ENCODE measurements at regions not wholly inside any gene's neighbourhood (a gene's known extent, or its start where the extent isn't known, plus 50 kb on each side); places are given as distances from the start of the nearest gene placed in this dataset.

- intact Hi-C loops (cut with micrococcal nuclease) = no loop called here
- no peak overlapping the region for H3K27ac ChIP-seq (ENCODE audit: low read depth, low read length)
These were observed 334.9 kb upstream of the JARID2 start for GRCh38 chr6:14910692-14911547.

DNA sequence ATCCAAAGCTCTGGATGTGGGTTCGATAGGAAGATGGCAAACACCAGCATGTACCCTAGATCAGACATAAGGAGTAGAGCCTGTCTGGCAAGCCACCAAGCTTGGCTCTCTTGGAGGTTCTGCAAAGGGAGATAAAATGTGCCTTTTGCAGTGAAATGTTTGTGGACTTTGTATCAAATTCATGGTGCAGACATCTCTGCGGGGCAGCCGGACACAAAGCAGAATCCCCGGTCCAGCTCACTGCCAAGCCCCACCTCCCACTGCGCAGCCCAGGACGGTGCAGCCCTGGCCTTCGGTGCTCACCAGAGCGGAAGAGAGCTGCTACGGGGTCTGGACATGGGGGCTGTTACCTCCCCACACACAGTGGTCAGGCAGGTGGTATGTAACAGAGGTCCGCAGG lies 333.6 kb upstream of the JARID2 start:
- ChIA-PET CTCF (no interaction called here), POLR2A (interaction anchor here (0.6 kb wide), 1 partner anchor 1577 kb away, joined by 4 read pairs; no protein-coding TSS in a partner anchor), RAD21 (ENCODE audit: low non-redundant PET in 1 of 2, low total read pairs in 2 of 2, uncharacterized antibody in 2 of 2, unreplicated experiment in 2 of 2) (no interaction called here)
- ATAC-seq (no peak), DNase-seq (ENCODE audit: low read depth, low spot score) (no peak)
- Histone ChIP-seq H3K9me2 (ENCODE audit: insufficient read depth) (no peaks in the 10 kb centered on the region), H2AFZ (ENCODE audit: low read depth, low read length, poor library complexity, severe bottlenecking) (no peak overlapping the region), H3K4me2 (ENCODE audit: low read length) (no peak overlapping the region), H4K20me1 (ENCODE audit: insufficient read depth) (no peaks in the 10 kb centered on the region), H3K4me1 (ENCODE audit: control insufficient read depth in 1 of 2, insufficient read depth in 2 of 2, low read length in 2 of 2) (no peaks in the 10 kb centered on the region), H3K79me2 (ENCODE audit: insufficient read depth, low read length) (no peaks in the 10 kb centered on the region), H3K4me3 (replicated peaks in 1 of 2; ENCODE audit: low read depth in 1 of 2, low read length in 2 of 2) (no peak overlapping the region), H3K36me3 (ENCODE audit: control insufficient read depth in 1 of 2, insufficient read depth in 2 of 2, low read length in 2 of 2) (no peaks in the 10 kb centered on the region), H3K9me3 (ENCODE audit: control insufficient read depth in 1 of 2, insufficient read depth in 1 of 2, low read depth in 1 of 2, low read length in 2 of 2) (no peaks in the 10 kb centered on the region), H3K27ac (ENCODE audit: low read depth, low read length) (no peak overlapping the region), H3K9ac (ENCODE audit: low read length) (no peak overlapping the region), H3K27me3 (ENCODE audit: insufficient read depth, low read length) (no peaks in the 10 kb centered on the region)
- BruUV-seq (replicated peaks) = no TSS peak
- intact Hi-C loops (cut with micrococcal nuclease) = no loop called here
- TF ChIP-seq POLR2A (IDR thresholded peaks at IDR 0.05; ENCODE audit: borderline replicate concordance, extremely low read depth, insufficient read depth, insufficient read length) (no peak), EZH2 (IDR thresholded peaks at IDR 0.05) (no peak), SP1 (IDR thresholded peaks at IDR 0.05; ENCODE audit: low read depth) (no peak), TCF7L2 (IDR thresholded peaks at IDR 0.05; ENCODE audit: borderline replicate concordance, extremely low read depth, insufficient read depth, insufficient read length) (no peak), ELF1 (IDR thresholded peaks at IDR 0.05; ENCODE audit: borderline replicate concordance, low read depth) (no peak), JUND (IDR thresholded peaks at IDR 0.05) (no peak), RAD21 (IDR thresholded peaks at IDR 0.05; ENCODE audit: low read depth) (no peak), ZNF274 (IDR thresholded peaks at IDR 0.05; ENCODE audit: low read depth, low read length) (no peak), YY1 (IDR thresholded peaks at IDR 0.05; ENCODE audit: extremely low read depth, insufficient replicate concordance, low read depth, low read length) (no peak), SRF (IDR thresholded peaks at IDR 0.05; ENCODE audit: low read depth) (no peak), CEBPB (IDR thresholded peaks at IDR 0.05; ENCODE audit: low read depth) (no peak), EGR1 (IDR thresholded peaks at IDR 0.05; ENCODE audit: low read depth) (no peak), FOSL1 (IDR thresholded peaks at IDR 0.05; ENCODE audit: low read depth) (no peak), CBX3 (IDR thresholded peaks at IDR 0.05; ENCODE audit: low read depth) (no peak)
- TF ChIP-seq, protein P1, sequence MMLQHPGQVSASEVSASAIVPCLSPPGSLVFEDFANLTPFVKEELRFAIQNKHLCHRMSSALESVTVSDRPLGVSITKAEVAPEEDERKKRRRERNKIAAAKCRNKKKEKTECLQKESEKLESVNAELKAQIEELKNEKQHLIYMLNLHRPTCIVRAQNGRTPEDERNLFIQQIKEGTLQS (IDR thresholded peaks at IDR 0.05) = no peak
- TF ChIP-seq, protein P2, sequence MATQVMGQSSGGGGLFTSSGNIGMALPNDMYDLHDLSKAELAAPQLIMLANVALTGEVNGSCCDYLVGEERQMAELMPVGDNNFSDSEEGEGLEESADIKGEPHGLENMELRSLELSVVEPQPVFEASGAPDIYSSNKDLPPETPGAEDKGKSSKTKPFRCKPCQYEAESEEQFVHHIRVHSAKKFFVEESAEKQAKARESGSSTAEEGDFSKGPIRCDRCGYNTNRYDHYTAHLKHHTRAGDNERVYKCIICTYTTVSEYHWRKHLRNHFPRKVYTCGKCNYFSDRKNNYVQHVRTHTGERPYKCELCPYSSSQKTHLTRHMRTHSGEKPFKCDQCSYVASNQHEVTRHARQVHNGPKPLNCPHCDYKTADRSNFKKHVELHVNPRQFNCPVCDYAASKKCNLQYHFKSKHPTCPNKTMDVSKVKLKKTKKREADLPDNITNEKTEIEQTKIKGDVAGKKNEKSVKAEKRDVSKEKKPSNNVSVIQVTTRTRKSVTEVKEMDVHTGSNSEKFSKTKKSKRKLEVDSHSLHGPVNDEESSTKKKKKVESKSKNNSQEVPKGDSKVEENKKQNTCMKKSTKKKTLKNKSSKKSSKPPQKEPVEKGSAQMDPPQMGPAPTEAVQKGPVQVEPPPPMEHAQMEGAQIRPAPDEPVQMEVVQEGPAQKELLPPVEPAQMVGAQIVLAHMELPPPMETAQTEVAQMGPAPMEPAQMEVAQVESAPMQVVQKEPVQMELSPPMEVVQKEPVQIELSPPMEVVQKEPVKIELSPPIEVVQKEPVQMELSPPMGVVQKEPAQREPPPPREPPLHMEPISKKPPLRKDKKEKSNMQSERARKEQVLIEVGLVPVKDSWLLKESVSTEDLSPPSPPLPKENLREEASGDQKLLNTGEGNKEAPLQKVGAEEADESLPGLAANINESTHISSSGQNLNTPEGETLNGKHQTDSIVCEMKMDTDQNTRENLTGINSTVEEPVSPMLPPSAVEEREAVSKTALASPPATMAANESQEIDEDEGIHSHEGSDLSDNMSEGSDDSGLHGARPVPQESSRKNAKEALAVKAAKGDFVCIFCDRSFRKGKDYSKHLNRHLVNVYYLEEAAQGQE (IDR thresholded peaks at IDR 0.05; ENCODE audit: low read depth) = no peak
- TF ChIP-seq, protein P3, sequence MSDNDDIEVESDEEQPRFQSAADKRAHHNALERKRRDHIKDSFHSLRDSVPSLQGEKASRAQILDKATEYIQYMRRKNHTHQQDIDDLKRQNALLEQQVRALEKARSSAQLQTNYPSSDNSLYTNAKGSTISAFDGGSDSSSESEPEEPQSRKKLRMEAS (IDR thresholded peaks at IDR 0.05) = no peak

More at GRCh38 chr6:14910692-14911547, 334.9 kb upstream of the JARID2 start:
- Histone ChIP-seq H3K36me3 (ENCODE audit: control insufficient read depth in 1 of 2, insufficient read depth in 2 of 2, low read length in 2 of 2) (no peaks in the 10 kb centered on the region), H3K4me2 (ENCODE audit: low read length) (no peak overlapping the region), H3K4me1 (ENCODE audit: control insufficient read depth in 1 of 2, insufficient read depth in 2 of 2, low read length in 2 of 2) (no peaks in the 10 kb centered on the region), H3K27me3 (ENCODE audit: insufficient read depth, low read length) (no peaks in the 10 kb centered on the region), H2AFZ (ENCODE audit: low read depth, low read length, poor library complexity, severe bottlenecking) (no peak overlapping the region), H3K9me3 (ENCODE audit: control insufficient read depth in 1 of 2, insufficient read depth in 1 of 2, low read depth in 1 of 2, low read length in 2 of 2) (no peaks in the 10 kb centered on the region), H3K79me2 (ENCODE audit: insufficient read depth, low read length) (no peaks in the 10 kb centered on the region), H3K9me2 (ENCODE audit: insufficient read depth) (no peaks in the 10 kb centered on the region), H3K9ac (ENCODE audit: low read length) (no peak overlapping the region), H4K20me1 (ENCODE audit: insufficient read depth) (no peaks in the 10 kb centered on the region), H3K4me3 (replicated peaks in 1 of 2; ENCODE audit: low read depth in 1 of 2, low read length in 2 of 2) (no peak overlapping the region)
- DNase-seq (ENCODE audit: low read depth, low spot score) = no peak
- no peak for ATAC-seq
- CTCF ChIA-PET = no interaction called here
- RAD21 ChIA-PET (ENCODE audit: low non-redundant PET in 1 of 2, low total read pairs in 2 of 2, uncharacterized antibody in 2 of 2, unreplicated experiment in 2 of 2) = no interaction called here
- POLR2A ChIA-PET = no interaction called here
- no peak for TF ChIP-seq TCF7L2 (IDR thresholded peaks at IDR 0.05; ENCODE audit: borderline replicate concordance, extremely low read depth, insufficient read depth, insufficient read length)
- no TSS peak for BruUV-seq (replicated peaks)

All from HCT116 (cell line).